Panc1 (cell line): ENCODE measurements at regions not wholly inside any gene's neighbourhood (a gene's known extent, or its start where the extent isn't known, plus 50 kb on each side); places are given as distances from the start of the nearest gene placed in this dataset.

Experiments
- ATAC-seq: fragments of 200-7000 bp; cut with Tn5 transposase; 2 replicates; pipeline ENCODE4 v1.9.1; 2020; ENCODE audit warnings: mild to moderate bottlenecking, moderate library complexity
- BruUV-seq: library from RNA; stranded (reverse); fragments of 400-500 nt; replicated peaks from 2 replicates; lab custom pipeline; 2021; lab: Mats Ljungman, UMichigan
- CTCF ChIA-PET: fragments of 300-600 bp; sonication (Branson Sonifier 250); formaldehyde crosslinking; loops from one replicate; lab custom pipeline; 2022; ENCODE audit warnings: antibody characterized with exemption; lab: Charles Lee
- POLR2A ChIA-PET: fragments of 300-600 bp; sonication (Branson Sonifier 250); formaldehyde crosslinking; loops from one replicate; lab custom pipeline; 2022; ENCODE audit warnings: antibody characterized with exemption; lab: Charles Lee
- DNase-seq: peaks from one replicate; pipeline ENCODE4 v3.0.0-alpha.2; 2010; ENCODE audit warnings: low read depth, low spot score
- H3K27ac ChIP-seq: 2 replicates; pipeline ENCODE4 v1.5.1; 2011; ENCODE audit warnings: mild to moderate bottlenecking, low read length, inconsistent platforms
- H3K27me3 ChIP-seq: fragments of 200-500 bp; sonication (Bioruptor generic); 2 replicates; pipeline ENCODE4 v1.6.0; 2014; ENCODE audit warnings: low read length, inconsistent platforms; ENCODE audit not compliant: control insufficient read depth, insufficient read depth
- H3K36me3 ChIP-seq: fragments of 200-500 bp; sonication (Bioruptor generic); 2 replicates; pipeline ENCODE4 v1.5.1; 2014; ENCODE audit warnings: inconsistent platforms, mild to moderate bottlenecking, low read length, moderate library complexity; ENCODE audit not compliant: control insufficient read depth, insufficient read depth
- H3K4me1 ChIP-seq: 2 replicates; pipeline ENCODE4 v1.5.1; 2011; ENCODE audit warnings: inconsistent platforms, mild to moderate bottlenecking, low read length, moderate library complexity; ENCODE audit not compliant: control insufficient read depth, insufficient read depth
- H3K4me3 ChIP-seq, 2 experiments: 2 replicates each; pipeline ENCODE4 v1.5.1; 2011 to 2012; ENCODE audit warnings: low read depth in 2 of 2, low read length in 2 of 2, mild to moderate bottlenecking in 2 of 2, inconsistent platforms in 1 of 2, moderate library complexity in 1 of 2
- H3K9me3 ChIP-seq: fragments of 200-500 bp; sonication (Bioruptor generic); 2 replicates; pipeline ENCODE4 v1.5.1; 2014; ENCODE audit warnings: low read depth, mild to moderate bottlenecking, inconsistent platforms, low read length, moderate library complexity; ENCODE audit not compliant: control insufficient read depth, insufficient read depth
- POLR2AphosphoS5 ChIP-seq: IDR thresholded peaks from 2 replicates; pipeline ENCODE4 v1.6.1; 2012; ENCODE audit warnings: mild to moderate bottlenecking, low read depth, low read length, moderate library complexity
- SIN3A ChIP-seq: IDR thresholded peaks from 2 replicates; pipeline ENCODE4 v1.6.1; 2012; ENCODE audit warnings: low read depth, mild to moderate bottlenecking, low read length, moderate library complexity, borderline replicate concordance; ENCODE audit not compliant: insufficient read depth
- TCF7L2 ChIP-seq: IDR thresholded peaks from 2 replicates; pipeline ENCODE4 v1.6.1; 2011; ENCODE audit warnings: mild to moderate bottlenecking, low read depth, low read length, inconsistent platforms
- in situ Hi-C: cut with HindIII; loops from 2 replicates; pipeline ENCODE4 v1.10.0; 2016; ENCODE audit warnings: low sequenced_read_pairs, low pct_unique_long_range_greater_than_20kb
- intact Hi-C: fragments of 100-400 bp; cut with micrococcal nuclease; formaldehyde crosslinking; loops from one replicate; pipeline ENCODE4 v1.10.0; 2022; ENCODE audit not compliant: unreplicated experiment
- TF ChIP-seq, protein P1 (sequence below), 2 experiments: IDR thresholded peaks; 2 replicates each; pipeline ENCODE4 v1.6.1; 2011 to 2012; ENCODE audit warnings: low read depth in 2 of 2, control low read depth in 1 of 2, low read length in 1 of 2, mild to moderate bottlenecking in 1 of 2, moderate library complexity in 1 of 2; ENCODE audit not compliant: insufficient read depth in 1 of 2
- TF ChIP-seq, protein P2 (sequence below): fragments of 450-650 bp; IDR thresholded peaks from 2 replicates; pipeline ENCODE4 v1.5.1; 2017; ENCODE audit warnings: mild to moderate bottlenecking

DNA sequence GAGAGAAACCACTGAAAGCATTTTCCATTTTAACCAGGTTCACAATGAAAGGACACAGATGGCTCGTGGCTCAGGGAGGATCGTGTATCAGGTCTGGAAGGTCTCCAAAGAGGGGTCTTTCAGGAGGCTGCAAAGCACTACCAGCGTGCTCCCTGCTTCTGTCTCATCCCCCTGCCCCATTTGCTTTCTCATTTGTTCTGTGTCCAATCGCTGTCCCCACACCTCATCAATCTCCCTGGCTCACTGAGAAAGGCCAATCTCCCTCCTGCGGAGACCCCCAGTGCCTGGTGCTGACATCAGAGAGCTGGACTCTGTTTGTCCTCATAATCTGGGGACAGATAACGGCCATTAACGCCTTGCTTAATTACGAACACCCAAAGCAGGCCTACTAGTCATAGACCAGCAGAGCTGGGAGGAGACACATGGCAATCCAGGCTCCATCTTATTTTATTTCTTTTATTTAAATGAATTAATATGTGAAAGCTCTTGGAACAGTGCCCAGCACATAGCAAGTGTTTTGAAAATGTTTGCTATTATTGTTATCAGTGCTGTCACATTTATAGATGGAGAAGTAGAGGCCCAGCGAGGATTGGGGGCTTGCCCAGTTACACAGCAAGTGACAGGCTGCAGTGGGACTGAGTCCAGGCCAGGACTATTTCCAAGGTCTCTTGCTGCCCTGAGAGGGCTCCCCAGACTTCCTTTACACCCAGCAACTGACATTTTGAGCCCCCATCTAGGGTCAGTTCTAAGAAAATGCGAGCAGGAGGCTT, 341.0 kb upstream of the USP24 start:
- in situ Hi-C loops = no loop called here
- H3K27ac ChIP-seq = no peak overlapping the region
- intact Hi-C loops = no loop called here
- H3K4me1 ChIP-seq = no peaks in the 10 kb centered on the region
- ATAC-seq = no peak
- H3K9me3 ChIP-seq = no peaks in the 10 kb centered on the region
- no peak overlapping the region for H3K4me3 ChIP-seq
- no peaks in the 10 kb centered on the region for H3K27me3 ChIP-seq
- no TSS peak for BruUV-seq
- no peaks in the 10 kb centered on the region for H3K36me3 ChIP-seq
- TF ChIP-seq POLR2AphosphoS5 = no peak
- TF ChIP-seq SIN3A = no peak
- TF ChIP-seq, protein P1, sequence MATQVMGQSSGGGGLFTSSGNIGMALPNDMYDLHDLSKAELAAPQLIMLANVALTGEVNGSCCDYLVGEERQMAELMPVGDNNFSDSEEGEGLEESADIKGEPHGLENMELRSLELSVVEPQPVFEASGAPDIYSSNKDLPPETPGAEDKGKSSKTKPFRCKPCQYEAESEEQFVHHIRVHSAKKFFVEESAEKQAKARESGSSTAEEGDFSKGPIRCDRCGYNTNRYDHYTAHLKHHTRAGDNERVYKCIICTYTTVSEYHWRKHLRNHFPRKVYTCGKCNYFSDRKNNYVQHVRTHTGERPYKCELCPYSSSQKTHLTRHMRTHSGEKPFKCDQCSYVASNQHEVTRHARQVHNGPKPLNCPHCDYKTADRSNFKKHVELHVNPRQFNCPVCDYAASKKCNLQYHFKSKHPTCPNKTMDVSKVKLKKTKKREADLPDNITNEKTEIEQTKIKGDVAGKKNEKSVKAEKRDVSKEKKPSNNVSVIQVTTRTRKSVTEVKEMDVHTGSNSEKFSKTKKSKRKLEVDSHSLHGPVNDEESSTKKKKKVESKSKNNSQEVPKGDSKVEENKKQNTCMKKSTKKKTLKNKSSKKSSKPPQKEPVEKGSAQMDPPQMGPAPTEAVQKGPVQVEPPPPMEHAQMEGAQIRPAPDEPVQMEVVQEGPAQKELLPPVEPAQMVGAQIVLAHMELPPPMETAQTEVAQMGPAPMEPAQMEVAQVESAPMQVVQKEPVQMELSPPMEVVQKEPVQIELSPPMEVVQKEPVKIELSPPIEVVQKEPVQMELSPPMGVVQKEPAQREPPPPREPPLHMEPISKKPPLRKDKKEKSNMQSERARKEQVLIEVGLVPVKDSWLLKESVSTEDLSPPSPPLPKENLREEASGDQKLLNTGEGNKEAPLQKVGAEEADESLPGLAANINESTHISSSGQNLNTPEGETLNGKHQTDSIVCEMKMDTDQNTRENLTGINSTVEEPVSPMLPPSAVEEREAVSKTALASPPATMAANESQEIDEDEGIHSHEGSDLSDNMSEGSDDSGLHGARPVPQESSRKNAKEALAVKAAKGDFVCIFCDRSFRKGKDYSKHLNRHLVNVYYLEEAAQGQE (IDR thresholded peaks at IDR 0.05; ENCODE audit: insufficient read depth in 1 of 2, low read depth in 2 of 2, low read length in 1 of 2) = no peak
- no peak for TF ChIP-seq TCF7L2
- TF ChIP-seq, protein P2, sequence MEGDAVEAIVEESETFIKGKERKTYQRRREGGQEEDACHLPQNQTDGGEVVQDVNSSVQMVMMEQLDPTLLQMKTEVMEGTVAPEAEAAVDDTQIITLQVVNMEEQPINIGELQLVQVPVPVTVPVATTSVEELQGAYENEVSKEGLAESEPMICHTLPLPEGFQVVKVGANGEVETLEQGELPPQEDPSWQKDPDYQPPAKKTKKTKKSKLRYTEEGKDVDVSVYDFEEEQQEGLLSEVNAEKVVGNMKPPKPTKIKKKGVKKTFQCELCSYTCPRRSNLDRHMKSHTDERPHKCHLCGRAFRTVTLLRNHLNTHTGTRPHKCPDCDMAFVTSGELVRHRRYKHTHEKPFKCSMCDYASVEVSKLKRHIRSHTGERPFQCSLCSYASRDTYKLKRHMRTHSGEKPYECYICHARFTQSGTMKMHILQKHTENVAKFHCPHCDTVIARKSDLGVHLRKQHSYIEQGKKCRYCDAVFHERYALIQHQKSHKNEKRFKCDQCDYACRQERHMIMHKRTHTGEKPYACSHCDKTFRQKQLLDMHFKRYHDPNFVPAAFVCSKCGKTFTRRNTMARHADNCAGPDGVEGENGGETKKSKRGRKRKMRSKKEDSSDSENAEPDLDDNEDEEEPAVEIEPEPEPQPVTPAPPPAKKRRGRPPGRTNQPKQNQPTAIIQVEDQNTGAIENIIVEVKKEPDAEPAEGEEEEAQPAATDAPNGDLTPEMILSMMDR = no peak
- DNase-seq = no peak
- POLR2A ChIA-PET = no interaction called here
- CTCF ChIA-PET = no interaction called here

DNA sequence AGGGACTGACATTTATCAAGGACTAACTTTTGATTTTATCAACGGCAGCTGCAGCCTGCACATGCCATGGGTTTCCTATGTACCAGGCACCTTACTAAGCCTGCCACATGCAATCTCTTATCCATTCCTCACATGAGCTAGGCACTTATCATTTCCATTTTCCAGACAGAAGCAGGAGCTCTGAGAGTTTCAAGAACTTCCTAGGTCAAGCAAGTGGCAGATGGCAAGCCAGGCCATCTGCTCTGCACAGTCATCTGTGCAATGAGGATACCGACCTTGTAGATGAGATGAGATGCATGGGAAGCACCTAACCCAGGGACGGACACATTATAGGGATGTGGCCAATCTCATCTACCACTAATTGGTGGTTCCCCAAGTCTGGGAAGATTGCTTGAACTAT, 339.4 kb upstream of the USP24 start:
- Histone ChIP-seq H3K9me3 (no peaks in the 10 kb centered on the region), H3K36me3 (no peaks in the 10 kb centered on the region), H3K4me3 (no peak overlapping the region), H3K27me3 (no peaks in the 10 kb centered on the region), H3K4me1 (no peaks in the 10 kb centered on the region), H3K27ac (no peak overlapping the region)
- no TSS peak for BruUV-seq
- ChIA-PET CTCF (no interaction called here), POLR2A (no interaction called here)
- intact Hi-C loops (no loop called here), in situ Hi-C loops (no loop called here)
- TF ChIP-seq, protein P1 (IDR thresholded peaks at IDR 0.05; ENCODE audit: insufficient read depth in 1 of 2, low read depth in 2 of 2, low read length in 1 of 2) = no peak
- no peak for TF ChIP-seq POLR2AphosphoS5
- no peak for TF ChIP-seq SIN3A
- TF ChIP-seq, protein P2 = no peak
- TF ChIP-seq TCF7L2 = no peak
- no peak for DNase-seq
- no peak for ATAC-seq
